ENCODE measurements at regions not wholly inside any gene's neighbourhood (a gene's known extent, or its start where the extent isn't known, plus 50 kb on each side); places are given as distances from the start of the nearest gene placed in this dataset.

- no peak for FAIRE-seq
- 90% methylated on average over 18 of the region's 18 CpGs; no CpG with 5 or more reads in 1 of the 2 experiments for WGBS, 2 experiments (ENCODE audit: extremely low coverage in 1 of 2, insufficient coverage in 1 of 2, insufficient read length in 1 of 2, insufficient replicate concordance in 2 of 2, low coverage in 1 of 2, low lambda C conversion rate in 2 of 2, missing lambda C conversion rate in 1 of 2)
- CTCF ChIA-PET (ENCODE audit: partially characterized antibody): no interaction called here
- TF ChIP-seq, protein P1, sequence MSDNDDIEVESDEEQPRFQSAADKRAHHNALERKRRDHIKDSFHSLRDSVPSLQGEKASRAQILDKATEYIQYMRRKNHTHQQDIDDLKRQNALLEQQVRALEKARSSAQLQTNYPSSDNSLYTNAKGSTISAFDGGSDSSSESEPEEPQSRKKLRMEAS (IDR thresholded peaks at IDR 0.05): no peak
- TF ChIP-seq TCF12 (IDR thresholded peaks at IDR 0.05; ENCODE audit: low read depth, low read length): no peak
- TF ChIP-seq TAF7 (optimal IDR thresholded peaks at IDR 0.05; ENCODE audit: borderline replicate concordance, low read depth, low read length): no peak
- TF ChIP-seq CREB1 (IDR thresholded peaks at IDR 0.05): no peak
- TF ChIP-seq KDM5A (IDR thresholded peaks at IDR 0.05; ENCODE audit: low read length): no peak
- TF ChIP-seq FOSL1 (IDR thresholded peaks at IDR 0.05; ENCODE audit: insufficient read depth, low read depth, low read length): no peak
- no peak for TF ChIP-seq TBP (IDR thresholded peaks at IDR 0.05; ENCODE audit: low read depth, low read length)
- TF ChIP-seq SP4 (IDR thresholded peaks at IDR 0.05; ENCODE audit: low read length): no peak
- TF ChIP-seq NRF1 (IDR thresholded peaks at IDR 0.05; ENCODE audit: low read depth, low read length): no peak
- no peak for TF ChIP-seq ATF2 (IDR thresholded peaks at IDR 0.05; ENCODE audit: low read length)
- TF ChIP-seq, protein P2, sequence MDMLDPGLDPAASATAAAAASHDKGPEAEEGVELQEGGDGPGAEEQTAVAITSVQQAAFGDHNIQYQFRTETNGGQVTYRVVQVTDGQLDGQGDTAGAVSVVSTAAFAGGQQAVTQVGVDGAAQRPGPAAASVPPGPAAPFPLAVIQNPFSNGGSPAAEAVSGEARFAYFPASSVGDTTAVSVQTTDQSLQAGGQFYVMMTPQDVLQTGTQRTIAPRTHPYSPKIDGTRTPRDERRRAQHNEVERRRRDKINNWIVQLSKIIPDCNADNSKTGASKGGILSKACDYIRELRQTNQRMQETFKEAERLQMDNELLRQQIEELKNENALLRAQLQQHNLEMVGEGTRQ (IDR thresholded peaks at IDR 0.05; ENCODE audit: low read length): no peak
These were observed 384.2 kb upstream of the MYT1L start for GRCh38 chr2:2715036-2715818.

More at GRCh38 chr2:2715036-2715818, 384.2 kb upstream of the MYT1L start:
- Histone ChIP-seq H3K36me3 (ENCODE audit: control insufficient read depth in 2 of 4, insufficient read depth in 4 of 4, low read length in 3 of 4) (no peaks in the 10 kb centered on the region), H3K23ac (ENCODE audit: insufficient read length) (no peak overlapping the region), H4K91ac (replicated peaks; ENCODE audit: insufficient read length, low read length) (no peak overlapping the region), H3K79me1 (ENCODE audit: low read depth, low read length) (no peaks in the 10 kb centered on the region), H2BK12ac (ENCODE audit: low read depth, low read length) (no peak overlapping the region), H2BK5ac (ENCODE audit: low read depth, low read length) (no peak overlapping the region), H3K4me1 (replicated peaks in 1 of 4; ENCODE audit: control insufficient read depth in 3 of 4, insufficient read depth in 4 of 4, low read length in 3 of 4) (no peaks in the 10 kb centered on the region), H3K4ac (replicated peaks; ENCODE audit: insufficient read length, low read depth, low read length) (no peak overlapping the region), H2BK20ac (ENCODE audit: low read length) (no peak overlapping the region), H4K5ac (ENCODE audit: insufficient read length, low read depth, low read length) (no peak overlapping the region), H3K4me3 (ENCODE audit: extremely low read depth in 1 of 4, insufficient read depth in 2 of 4, low read depth in 3 of 4, low read length in 4 of 4) (no peak overlapping the region), H3K56ac (replicated peaks; ENCODE audit: insufficient read length, low read depth, low read length) (no peak overlapping the region), H3K9me3 (ENCODE audit: insufficient read depth in 2 of 2, low read depth in 1 of 2, low read length in 1 of 2) (no peaks in the 10 kb centered on the region), H2AFZ (ENCODE audit: low read length) (no peak overlapping the region), H3K27ac (ENCODE audit: low read depth, low read length) (no peak overlapping the region), H3K14ac (ENCODE audit: insufficient read length) (no peak overlapping the region), H3K79me2 (ENCODE audit: control insufficient read depth in 1 of 2, insufficient read depth in 2 of 2, low read length in 2 of 2) (no peaks in the 10 kb centered on the region), H4K8ac (ENCODE audit: extremely low read depth, insufficient read depth, low read length) (no peak overlapping the region; the same call in 1 of the 2 replicates), H3K23me2 (ENCODE audit: low read depth, low read length) (no peaks in the 10 kb centered on the region), H3K18ac (ENCODE audit: extremely low read depth, low read length) (no peak overlapping the region), H3K4me2 (ENCODE audit: insufficient read depth in 1 of 2, low read depth in 2 of 2, low read length in 2 of 2) (no peak overlapping the region), H4K20me1 (replicated peaks in 1 of 2; ENCODE audit: control insufficient read depth in 1 of 2, insufficient read depth in 2 of 2, low read length in 2 of 2) (no peaks in the 10 kb centered on the region), H3K27me3 (replicated peaks in 1 of 4; ENCODE audit: control insufficient read depth in 3 of 4, extremely low read depth in 1 of 4, insufficient read depth in 3 of 4, low read length in 3 of 4) (no peaks in the 10 kb centered on the region), H2AK5ac (ENCODE audit: low read depth, low read length) (no peak overlapping the region), H2BK15ac (ENCODE audit: low read length) (no peak overlapping the region), H3K9ac (replicated peaks in 1 of 4; ENCODE audit: extremely low read depth in 1 of 4, low read depth in 3 of 4, low read length in 3 of 4) (no peak overlapping the region), H2BK120ac (replicated peaks; ENCODE audit: low read depth, low read length) (no peak overlapping the region)
- DNase-seq (ENCODE audit: low read depth in 1 of 2, low spot score in 2 of 2): no peak
- POLR2A ChIA-PET (ENCODE audit: partially characterized antibody): no interaction called here

Measured in H1 (cell line).